Right atrium auricular region (tissue), 2 donors: ENCODE measurements at regions not wholly inside any gene's neighbourhood (a gene's known extent, or its start where the extent isn't known, plus 50 kb on each side); places are given as distances from the start of the nearest gene placed in this dataset.
"Not testable (repeated sequence)": the region's sequence is repeated elsewhere in the genome, so short reads cannot be mapped to it uniquely, and the experiment has no call there.

Experiments used
- DNase-seq: peaks from one replicate; pipeline ENCODE4 v3.0.0-alpha.2; 2019; ENCODE audit warnings: low spot score
- H3K27ac ChIP-seq, 2 donors: fragments of 200-600 bp; sonication (generic); 1 replicate in 1 of 2; 2 replicates in 1 of 2; pipeline ENCODE4 v1.5.1; 2016 to 2019
- H3K27me3 ChIP-seq, 2 donors: fragments of 200-600 bp; sonication (generic); one replicate each; pipeline versions ENCODE4 v1.5.1 to v1.6.0; 2017 to 2019
- H3K36me3 ChIP-seq: fragments of 200-600 bp; sonication (generic); one replicate; pipeline ENCODE4 v1.5.1; 2016
- H3K4me1 ChIP-seq, 2 donors: fragments of 200-600 bp; sonication (generic); one replicate each; pipeline versions ENCODE4 v1.5.1 to v1.6.0; 2017 to 2019
- H3K4me3 ChIP-seq, 2 donors: fragments of 200-600 bp; sonication (generic); 1 replicate in 1 of 2; 2 replicates in 1 of 2; pipeline ENCODE4 v1.5.1; 2017 to 2019; ENCODE audit warnings: mild to moderate bottlenecking in 1 of 2, moderate library complexity in 1 of 2
- H3K9me3 ChIP-seq, 2 donors: fragments of 200-600 bp; sonication (generic); one replicate each; pipeline ENCODE4 v1.5.1; 2019
- TF ChIP-seq, protein P1 (sequence below), 2 donors: fragments of 200-600 bp; sonication (generic); IDR thresholded peaks; one replicate each; pipeline ENCODE4 v1.5.1; 2019; ENCODE audit warnings: antibody characterized with exemption in 2 of 2

DNA sequence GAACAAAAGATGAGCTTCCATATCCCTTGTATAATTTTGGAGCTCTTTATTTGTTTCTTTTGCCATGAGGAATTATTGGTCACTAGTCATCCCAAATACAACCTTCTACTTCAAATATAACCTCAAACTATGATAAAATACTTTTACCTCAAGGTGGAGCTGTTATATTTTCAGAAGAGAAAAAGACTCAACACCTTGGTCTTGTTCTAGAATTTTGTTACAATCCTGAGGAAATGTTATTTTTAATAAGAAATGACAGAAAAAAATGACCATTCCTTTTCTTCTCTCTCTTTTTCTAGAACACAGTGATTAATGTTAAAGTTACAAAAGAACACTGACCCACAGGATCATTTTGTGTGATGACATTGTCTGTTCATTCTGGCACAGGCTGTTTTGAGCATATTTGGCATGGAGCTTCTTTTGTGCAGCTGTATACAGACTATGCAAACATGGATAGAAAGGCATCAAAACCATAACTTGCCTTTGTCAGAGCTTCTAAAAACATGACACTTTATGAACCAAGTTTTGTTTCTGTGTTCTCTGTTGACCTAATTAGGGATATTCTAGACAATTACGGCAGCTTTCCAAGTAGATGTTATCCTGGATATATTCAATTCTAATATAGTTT, 159.6 kb upstream of the CTSO start:
- TF ChIP-seq, protein P1, sequence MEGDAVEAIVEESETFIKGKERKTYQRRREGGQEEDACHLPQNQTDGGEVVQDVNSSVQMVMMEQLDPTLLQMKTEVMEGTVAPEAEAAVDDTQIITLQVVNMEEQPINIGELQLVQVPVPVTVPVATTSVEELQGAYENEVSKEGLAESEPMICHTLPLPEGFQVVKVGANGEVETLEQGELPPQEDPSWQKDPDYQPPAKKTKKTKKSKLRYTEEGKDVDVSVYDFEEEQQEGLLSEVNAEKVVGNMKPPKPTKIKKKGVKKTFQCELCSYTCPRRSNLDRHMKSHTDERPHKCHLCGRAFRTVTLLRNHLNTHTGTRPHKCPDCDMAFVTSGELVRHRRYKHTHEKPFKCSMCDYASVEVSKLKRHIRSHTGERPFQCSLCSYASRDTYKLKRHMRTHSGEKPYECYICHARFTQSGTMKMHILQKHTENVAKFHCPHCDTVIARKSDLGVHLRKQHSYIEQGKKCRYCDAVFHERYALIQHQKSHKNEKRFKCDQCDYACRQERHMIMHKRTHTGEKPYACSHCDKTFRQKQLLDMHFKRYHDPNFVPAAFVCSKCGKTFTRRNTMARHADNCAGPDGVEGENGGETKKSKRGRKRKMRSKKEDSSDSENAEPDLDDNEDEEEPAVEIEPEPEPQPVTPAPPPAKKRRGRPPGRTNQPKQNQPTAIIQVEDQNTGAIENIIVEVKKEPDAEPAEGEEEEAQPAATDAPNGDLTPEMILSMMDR (IDR thresholded peaks at IDR 0.05) = peak in 1 of 2 donors; percentile 25
- Histone ChIP-seq H3K4me3 (no peak overlapping the region), H3K27ac (no peak overlapping the region), H3K4me1 (no peaks in the 10 kb centered on the region), H3K36me3 (no peaks in the 10 kb centered on the region), H3K9me3 (no peaks in the 10 kb centered on the region), H3K27me3 (no peaks in the 10 kb centered on the region)
- DNase-seq = no peak

GRCh38 chr4:156111686-156112085, 158.0 kb upstream of the CTSO start:
- H3K9me3 ChIP-seq = no peaks in the 10 kb centered on the region
- TF ChIP-seq, protein P1 (IDR thresholded peaks at IDR 0.05) = no peak
- no peaks in the 10 kb centered on the region for H3K36me3 ChIP-seq
- H3K4me3 ChIP-seq = no peak overlapping the region
- DNase-seq = no peak
- H3K27ac ChIP-seq = no peak overlapping the region
- no peaks in the 10 kb centered on the region for H3K4me1 ChIP-seq
- no peaks in the 10 kb centered on the region for H3K27me3 ChIP-seq

- no peaks in the 10 kb centered on the region for H3K27me3 ChIP-seq
- no peaks in the 10 kb centered on the region for H3K9me3 ChIP-seq
- TF ChIP-seq, protein P1 (IDR thresholded peaks at IDR 0.05) = no peak
- DNase-seq = no peak
- no peaks in the 10 kb centered on the region for H3K36me3 ChIP-seq
- no peaks in the 10 kb centered on the region for H3K4me1 ChIP-seq
- no peak overlapping the region for H3K27ac ChIP-seq
- H3K4me3 ChIP-seq = no peak overlapping the region
These were observed 156.6 kb upstream of the CTSO start for GRCh38 chr4:156109943-156110900.

DNA sequence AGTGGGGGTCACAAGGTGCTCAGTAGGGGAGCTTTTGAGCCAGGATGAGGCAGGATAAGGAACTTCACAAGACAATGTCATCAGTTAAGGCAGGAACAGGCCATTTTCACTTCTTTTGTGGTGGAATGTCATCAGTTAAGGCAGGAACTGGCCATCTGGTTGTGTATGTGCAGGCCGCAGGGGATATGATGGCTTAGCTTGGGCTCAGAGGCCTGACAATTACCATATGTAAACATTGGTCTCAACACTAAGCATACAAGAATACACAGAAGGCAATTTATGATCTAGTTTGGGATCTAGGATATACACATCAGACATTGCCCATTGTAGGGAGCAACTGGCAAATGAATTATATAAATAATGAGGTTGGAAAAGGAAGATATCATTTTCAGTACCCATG, 155.4 kb upstream of the CTSO start:
- H3K27ac ChIP-seq, H3K27me3 ChIP-seq, DNase-seq, H3K9me3 ChIP-seq, H3K36me3 ChIP-seq, H3K4me3 ChIP-seq, H3K4me1 ChIP-seq: not testable (repeated sequence)

DNA sequence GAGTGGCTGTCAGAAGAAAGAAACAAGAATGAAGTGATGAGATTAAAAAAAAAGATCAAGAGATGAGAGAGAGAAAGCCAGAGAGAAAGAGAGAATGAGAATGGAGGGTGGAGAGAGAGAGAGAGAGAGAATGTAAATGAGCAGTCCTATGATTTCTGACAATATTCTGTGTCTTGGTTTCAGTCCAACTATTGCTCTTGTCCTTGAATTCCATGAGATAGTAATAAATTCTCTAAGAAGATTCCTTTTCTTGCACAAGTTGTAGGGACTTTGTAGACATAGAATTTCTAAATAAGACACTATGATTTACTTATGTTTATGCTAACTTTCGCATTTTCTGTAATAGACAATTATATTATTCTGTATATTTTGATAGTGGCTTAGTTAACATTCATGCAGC, 149.6 kb upstream of the CTSO start:
- H3K36me3 ChIP-seq = no peaks in the 10 kb centered on the region
- no peak for DNase-seq
- TF ChIP-seq, protein P1 (IDR thresholded peaks at IDR 0.05) = no peak

GRCh38 chr4:156102411-156102810, 148.7 kb upstream of the CTSO start:
- Histone ChIP-seq H3K27me3 (no peaks in the 10 kb centered on the region), H3K36me3 (no peaks in the 10 kb centered on the region), H3K27ac (no peak overlapping the region), H3K4me1 (no peaks in the 10 kb centered on the region), H3K4me3 (no peak overlapping the region), H3K9me3 (no peaks in the 10 kb centered on the region)
- no peak for DNase-seq
- TF ChIP-seq, protein P1 (IDR thresholded peaks at IDR 0.05) = no peak

More for the DNA sequence above, 149.6 kb upstream of the CTSO start:
- H3K27me3 ChIP-seq = no peaks in the 10 kb centered on the region
- H3K4me3 ChIP-seq = no peak overlapping the region
- H3K9me3 ChIP-seq = no peaks in the 10 kb centered on the region
- no peaks in the 10 kb centered on the region for H3K4me1 ChIP-seq
- no peak overlapping the region for H3K27ac ChIP-seq
